ENCODE measurements at regions not wholly inside any gene's neighbourhood (a gene's known extent, or its start where the extent isn't known, plus 50 kb on each side); places are given as distances from the start of the nearest gene placed in this dataset.

- intact Hi-C loops (cut with DNase I; ENCODE audit: low total_unique reads), result no loop called here
These were observed 133.1 kb upstream of the NUDT4 start for GRCh38 chr12:93244514-93245077.

GRCh38 chr12:93245543-93245942, 132.2 kb upstream of the NUDT4 start:
- Histone ChIP-seq H3K4me3 (no peak overlapping the region), H3K27me3 (replicated peaks in 1 of 7) (no peaks in the 10 kb centered on the region), H3K9me3 (no peaks in the 10 kb centered on the region), H3K4me1 (peaks cover 13 to 58% (median 45%) of the 10 kb centered on the region in 6 donors), H3K27ac (peak overlapping the region in 6 of 8 donors; percentile 58 to 92 (median 88)), H3K36me3 (no peaks in the 10 kb centered on the region)
- TF ChIP-seq CTCF (IDR thresholded peaks at IDR 0.05 in 8 of 11, conservative IDR thresholded peaks at IDR 0.05 in 3 of 11), result no peak
- peak in 1 of 3 donors; percentile 32 for TF ChIP-seq POLR2AphosphoS5 (IDR thresholded peaks at IDR 0.05)
- TF ChIP-seq POLR2A (IDR thresholded peaks at IDR 0.05), result no peak
- DNase-seq, result peak; percentile 84
- 64 to 76% (median 67%) methylated on average over 5 of the region's 5 CpGs for WGBS, 5 donors
- intact Hi-C loops (cut with DNase I; ENCODE audit: low total_unique reads), result no loop called here

More at GRCh38 chr12:93244514-93245077, 133.1 kb upstream of the NUDT4 start:
- 34 to 57% (median 43%) methylated on average over 4 of the region's 4 CpGs for WGBS, 5 donors
- TF ChIP-seq CTCF (IDR thresholded peaks at IDR 0.05 in 8 of 11, conservative IDR thresholded peaks at IDR 0.05 in 3 of 11), result no peak
- TF ChIP-seq POLR2A (IDR thresholded peaks at IDR 0.05), result no peak
- TF ChIP-seq POLR2AphosphoS5 (IDR thresholded peaks at IDR 0.05), result no peak
- Histone ChIP-seq H3K36me3 (no peaks in the 10 kb centered on the region), H3K4me1 (peaks cover 13 to 58% (median 42%) of the 10 kb centered on the region in 6 donors), H3K9me3 (peaks cover 0 to 6% (median 5%) of the 10 kb centered on the region in 8 donors), H3K27me3 (replicated peaks in 1 of 7) (no peaks in the 10 kb centered on the region), H3K4me3 (peak overlapping the region in 3 of 8 donors; percentile 2 to 53 (median 2)), H3K27ac (peak overlapping the region; percentile 30 to 92 (median 84))
- DNase-seq, result no peak

- TF ChIP-seq POLR2A (IDR thresholded peaks at IDR 0.05), result no peak
- TF ChIP-seq POLR2AphosphoS5 (IDR thresholded peaks at IDR 0.05), result no peak
- no peak for TF ChIP-seq CTCF (IDR thresholded peaks at IDR 0.05 in 8 of 11, conservative IDR thresholded peaks at IDR 0.05 in 3 of 11)
- intact Hi-C loops (cut with DNase I; ENCODE audit: low total_unique reads), result no loop called here
These were observed 130.3 kb upstream of the NUDT4 start for GRCh38 chr12:93247313-93247991.

GRCh38 chr12:93252221-93252620, 125.5 kb upstream of the NUDT4 start:
- Histone ChIP-seq H3K4me1 (peaks cover 0 to 13% (median 6%) of the 10 kb centered on the region in 6 donors), H3K9me3 (peaks cover 6 to 27% (median 17%) of the 10 kb centered on the region in 8 donors), H3K27ac (no peak overlapping the region), H3K36me3 (no peaks in the 10 kb centered on the region), H3K27me3 (replicated peaks in 1 of 7) (no peaks in the 10 kb centered on the region), H3K4me3 (no peak overlapping the region)
- no peak for TF ChIP-seq POLR2A (IDR thresholded peaks at IDR 0.05)
- no peak for TF ChIP-seq POLR2AphosphoS5 (IDR thresholded peaks at IDR 0.05)
- no peak for TF ChIP-seq CTCF (IDR thresholded peaks at IDR 0.05 in 8 of 11, conservative IDR thresholded peaks at IDR 0.05 in 3 of 11)
- intact Hi-C loops (cut with DNase I; ENCODE audit: low total_unique reads), result no loop called here
- DNase-seq, result no peak

More at GRCh38 chr12:93247313-93247991, 130.3 kb upstream of the NUDT4 start:
- DNase-seq, result no peak
- H3K4me3 ChIP-seq, result no peak overlapping the region
- H3K27ac ChIP-seq, result peak overlapping the region in 3 of 8 donors; percentile 10 to 40 (median 13)
- no peaks in the 10 kb centered on the region for H3K27me3 ChIP-seq (replicated peaks in 1 of 7)
- peaks cover 13 to 51% (median 41%) of the 10 kb centered on the region in 6 donors for H3K4me1 ChIP-seq
- H3K9me3 ChIP-seq, result no peaks in the 10 kb centered on the region
- WGBS, 5 donors, result 54 to 77% (median 66%) methylated on average over 6 of the region's 6 CpGs
- H3K36me3 ChIP-seq, result no peaks in the 10 kb centered on the region

All from spleen (tissue), 11 donors.